ENCODE measurements at regions not wholly inside any gene's neighbourhood (a gene's known extent, or its start where the extent isn't known, plus 50 kb on each side); places are given as distances from the start of the nearest gene placed in this dataset.

DNA sequence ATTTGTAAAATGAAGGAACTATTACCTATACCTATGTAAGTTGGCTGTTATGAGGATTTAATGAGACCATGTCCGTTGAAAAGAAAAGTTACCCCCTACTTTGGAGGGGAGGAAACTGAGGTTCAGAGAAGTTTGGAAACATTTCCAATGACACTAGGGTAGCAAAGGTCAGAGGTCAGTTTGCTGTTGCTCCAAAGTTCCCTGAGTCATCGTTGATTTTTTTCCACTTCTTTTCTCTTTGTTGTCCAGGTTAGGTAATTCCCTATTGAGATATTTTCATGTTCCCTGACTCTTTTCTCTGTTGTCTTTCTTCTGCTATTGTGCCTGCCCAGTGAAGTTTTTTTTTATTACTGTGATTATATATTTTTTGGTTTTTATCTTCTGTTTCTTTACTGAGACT, 213.8 kb upstream of the C1orf174 start:
- Histone ChIP-seq H3K27ac (no peak overlapping the region), H3K36me3 (no peaks in the 10 kb centered on the region), H3K4me1 (no peaks in the 10 kb centered on the region), H3K4me3 (no peak overlapping the region), H3K9me3 (no peaks in the 10 kb centered on the region), H3K27me3 (no peaks in the 10 kb centered on the region)
- TF ChIP-seq, protein P1, sequence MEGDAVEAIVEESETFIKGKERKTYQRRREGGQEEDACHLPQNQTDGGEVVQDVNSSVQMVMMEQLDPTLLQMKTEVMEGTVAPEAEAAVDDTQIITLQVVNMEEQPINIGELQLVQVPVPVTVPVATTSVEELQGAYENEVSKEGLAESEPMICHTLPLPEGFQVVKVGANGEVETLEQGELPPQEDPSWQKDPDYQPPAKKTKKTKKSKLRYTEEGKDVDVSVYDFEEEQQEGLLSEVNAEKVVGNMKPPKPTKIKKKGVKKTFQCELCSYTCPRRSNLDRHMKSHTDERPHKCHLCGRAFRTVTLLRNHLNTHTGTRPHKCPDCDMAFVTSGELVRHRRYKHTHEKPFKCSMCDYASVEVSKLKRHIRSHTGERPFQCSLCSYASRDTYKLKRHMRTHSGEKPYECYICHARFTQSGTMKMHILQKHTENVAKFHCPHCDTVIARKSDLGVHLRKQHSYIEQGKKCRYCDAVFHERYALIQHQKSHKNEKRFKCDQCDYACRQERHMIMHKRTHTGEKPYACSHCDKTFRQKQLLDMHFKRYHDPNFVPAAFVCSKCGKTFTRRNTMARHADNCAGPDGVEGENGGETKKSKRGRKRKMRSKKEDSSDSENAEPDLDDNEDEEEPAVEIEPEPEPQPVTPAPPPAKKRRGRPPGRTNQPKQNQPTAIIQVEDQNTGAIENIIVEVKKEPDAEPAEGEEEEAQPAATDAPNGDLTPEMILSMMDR (IDR thresholded peaks at IDR 0.05) = no peak
- no peak for DNase-seq (ENCODE audit: low spot score)

DNA sequence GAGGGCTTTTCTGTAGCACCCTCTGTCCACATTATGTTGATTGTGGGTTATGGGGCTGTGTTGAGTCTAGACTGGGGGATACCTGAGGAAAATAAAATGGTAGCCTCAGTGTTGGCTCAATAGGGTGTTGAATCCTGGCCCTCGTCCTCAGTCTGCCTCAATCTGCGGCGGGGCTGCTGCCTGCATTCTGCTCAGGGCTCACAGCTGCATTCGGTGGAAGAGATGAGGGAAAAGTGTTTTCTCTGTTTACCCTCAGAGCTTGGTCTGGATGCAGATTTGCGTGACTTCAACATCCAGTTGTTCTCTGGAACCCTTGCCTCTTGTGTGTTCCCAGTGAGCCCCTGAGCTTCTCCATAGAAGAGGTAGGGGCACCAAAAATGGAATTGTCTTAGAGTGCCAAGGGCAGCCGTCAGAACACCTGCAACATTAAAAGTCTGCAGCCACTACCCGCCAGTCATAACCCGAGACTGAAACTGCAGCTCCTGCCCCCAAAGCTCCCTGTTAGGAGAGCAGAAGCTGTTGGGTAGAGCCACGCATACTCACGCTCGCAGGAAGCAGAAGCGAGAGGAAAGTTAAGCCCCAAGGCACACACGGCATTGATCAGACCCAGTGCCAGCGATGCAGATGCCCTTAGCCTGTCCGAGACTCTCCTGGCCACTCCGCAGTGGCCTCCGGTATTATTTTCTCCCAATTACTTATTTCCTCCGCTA, 215.3 kb upstream of the C1orf174 start:
- no peak overlapping the region for H3K27ac ChIP-seq
- H3K4me3 ChIP-seq = no peak overlapping the region
- TF ChIP-seq, protein P1 (IDR thresholded peaks at IDR 0.05) = no peak
- no peaks in the 10 kb centered on the region for H3K4me1 ChIP-seq
- H3K9me3 ChIP-seq = no peaks in the 10 kb centered on the region
- H3K36me3 ChIP-seq = no peaks in the 10 kb centered on the region
- no peak for DNase-seq (ENCODE audit: low spot score)
- no peaks in the 10 kb centered on the region for H3K27me3 ChIP-seq

DNA sequence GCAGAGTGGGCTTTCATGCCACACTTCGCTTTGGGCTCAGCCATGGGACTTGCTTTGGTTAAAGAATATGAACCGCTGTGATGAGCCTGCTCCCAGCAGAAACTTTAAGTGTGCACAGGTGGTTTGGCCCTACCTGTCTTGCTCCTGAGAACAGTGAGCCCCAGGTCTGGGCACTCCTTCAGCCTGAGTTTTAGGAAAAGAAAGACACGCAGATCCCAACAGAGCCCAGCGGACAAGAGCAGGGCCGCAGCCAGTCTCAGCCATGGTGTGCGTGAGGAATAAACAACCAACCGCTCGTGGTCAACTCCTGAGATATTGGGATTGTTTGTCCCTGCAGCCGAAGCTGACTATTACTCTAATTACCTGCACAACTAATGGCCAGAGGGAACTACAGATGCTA, 217.1 kb upstream of the C1orf174 start:
- no peaks in the 10 kb centered on the region for H3K4me1 ChIP-seq
- TF ChIP-seq, protein P1 (IDR thresholded peaks at IDR 0.05) = no peak
- H3K27ac ChIP-seq = no peak overlapping the region
- H3K27me3 ChIP-seq = no peaks in the 10 kb centered on the region
- DNase-seq (ENCODE audit: low spot score) = no peak
- no peaks in the 10 kb centered on the region for H3K36me3 ChIP-seq
- H3K4me3 ChIP-seq = no peak overlapping the region
- H3K9me3 ChIP-seq = no peaks in the 10 kb centered on the region

DNA sequence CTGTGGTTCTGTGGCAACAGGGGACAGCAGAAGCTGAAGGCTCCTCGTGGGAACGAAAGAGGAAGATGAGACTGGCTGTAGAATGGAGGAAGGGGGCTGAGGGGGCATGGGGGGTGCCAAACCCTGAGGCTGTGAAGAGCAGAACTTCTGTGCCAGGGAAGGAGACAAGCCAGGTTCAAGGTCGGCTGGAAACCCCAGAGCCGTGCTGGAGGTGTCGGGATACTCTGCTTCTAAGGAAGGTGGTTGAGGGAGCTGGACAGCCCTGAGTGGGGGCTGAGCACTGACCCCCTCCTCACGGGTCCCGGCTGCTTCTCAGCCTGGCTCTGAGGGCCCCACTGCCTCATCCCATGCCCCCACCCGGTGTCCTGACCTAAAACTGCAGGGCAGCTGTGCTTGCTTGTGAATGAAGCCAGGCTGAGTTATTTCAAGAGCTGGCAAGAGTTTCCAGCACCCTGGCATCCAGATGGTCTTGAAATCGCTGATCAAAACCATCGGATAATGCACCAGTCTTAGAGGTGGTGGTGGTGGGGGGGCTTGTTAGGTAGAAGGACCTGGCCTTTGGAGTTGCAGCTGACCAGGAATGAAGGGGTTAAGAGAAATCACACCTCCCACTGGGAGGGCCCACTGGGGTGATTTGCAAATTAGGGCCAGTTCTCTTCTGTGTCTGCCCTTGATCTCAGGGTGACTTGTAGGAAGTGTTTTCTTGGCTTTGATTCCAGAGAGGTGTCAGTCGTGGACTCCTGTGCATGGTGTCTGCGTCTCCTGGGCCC, 218.9 kb upstream of the C1orf174 start:
- H3K9me3 ChIP-seq = no peaks in the 10 kb centered on the region
- no peaks in the 10 kb centered on the region for H3K4me1 ChIP-seq
- no peak for DNase-seq (ENCODE audit: low spot score)
- H3K4me3 ChIP-seq = no peak overlapping the region
- H3K36me3 ChIP-seq = no peaks in the 10 kb centered on the region
- no peaks in the 10 kb centered on the region for H3K27me3 ChIP-seq
- no peak overlapping the region for H3K27ac ChIP-seq
- TF ChIP-seq, protein P1 (IDR thresholded peaks at IDR 0.05) = no peak

DNA sequence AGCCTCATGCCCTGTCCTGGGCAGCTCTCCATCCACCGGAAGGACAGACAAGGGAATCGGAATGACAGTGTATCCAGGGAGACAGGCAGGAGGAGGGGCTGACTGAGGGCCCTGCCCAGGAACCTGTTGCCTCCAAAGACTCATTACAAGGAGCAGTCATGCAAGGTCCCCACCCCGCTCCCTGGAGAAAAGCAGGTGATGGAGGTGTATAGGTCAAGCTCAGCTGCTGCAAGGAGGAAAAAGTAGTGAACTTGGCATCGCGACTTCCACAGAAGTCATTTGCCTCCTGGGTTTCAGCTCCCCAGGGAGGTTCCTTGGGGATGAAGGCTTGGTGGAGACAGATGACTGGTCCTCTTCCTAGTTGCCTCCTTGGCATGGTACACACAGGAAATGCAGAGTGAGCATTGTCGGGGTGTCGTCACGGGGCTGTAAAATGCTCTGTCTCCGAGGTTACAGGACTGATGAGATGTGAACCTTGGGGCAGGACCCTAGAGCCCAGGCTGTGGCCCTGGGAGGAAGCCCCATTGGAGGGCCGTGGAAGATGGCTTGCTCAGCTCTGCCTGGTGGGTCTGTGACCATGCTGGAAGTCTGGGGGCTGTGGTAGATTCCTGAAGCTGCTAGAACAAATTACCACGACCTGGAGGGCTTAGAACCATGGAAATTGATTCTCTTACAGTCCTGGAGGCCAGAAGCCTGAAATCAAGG, 219.6 kb upstream of the C1orf174 start:
- Histone ChIP-seq H3K36me3 (no peaks in the 10 kb centered on the region), H3K27ac (no peak overlapping the region), H3K27me3 (no peaks in the 10 kb centered on the region), H3K9me3 (no peaks in the 10 kb centered on the region), H3K4me1 (no peaks in the 10 kb centered on the region), H3K4me3 (no peak overlapping the region)
- DNase-seq (ENCODE audit: low spot score) = no peak
- TF ChIP-seq, protein P1 (IDR thresholded peaks at IDR 0.05) = no peak
